ENCODE measurements at regions not wholly inside any gene's neighbourhood (a gene's known extent, or its start where the extent isn't known, plus 50 kb on each side); places are given as distances from the start of the nearest gene placed in this dataset.

DNA sequence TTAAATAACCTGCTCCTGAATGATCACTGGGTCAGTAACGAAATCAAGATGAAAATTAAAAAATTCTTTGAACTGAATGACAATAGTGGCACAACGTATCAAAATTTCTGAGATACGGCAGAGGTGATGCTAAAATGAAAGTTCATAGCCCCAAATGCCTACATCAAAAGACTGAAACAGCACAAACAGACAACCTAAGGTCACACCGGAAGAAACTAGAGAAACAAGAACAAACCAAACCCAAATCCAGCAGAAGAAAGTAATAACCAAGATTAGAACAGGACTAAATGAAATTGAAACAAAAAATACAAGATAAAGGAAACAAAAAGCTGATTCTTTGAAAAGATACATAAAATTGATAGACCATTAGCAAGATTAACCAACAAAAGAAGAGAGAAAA lies 324.1 kb downstream of the RBM26 start:
- DNase-seq = no peak

GRCh38 chr13:79079351-79079839 lies 326.7 kb downstream of the RBM26 start:
- DNase-seq = no peak

- no peak for DNase-seq
Observed at GRCh38 chr13:79075703-79076102, 330.4 kb downstream of the RBM26 start.

DNA sequence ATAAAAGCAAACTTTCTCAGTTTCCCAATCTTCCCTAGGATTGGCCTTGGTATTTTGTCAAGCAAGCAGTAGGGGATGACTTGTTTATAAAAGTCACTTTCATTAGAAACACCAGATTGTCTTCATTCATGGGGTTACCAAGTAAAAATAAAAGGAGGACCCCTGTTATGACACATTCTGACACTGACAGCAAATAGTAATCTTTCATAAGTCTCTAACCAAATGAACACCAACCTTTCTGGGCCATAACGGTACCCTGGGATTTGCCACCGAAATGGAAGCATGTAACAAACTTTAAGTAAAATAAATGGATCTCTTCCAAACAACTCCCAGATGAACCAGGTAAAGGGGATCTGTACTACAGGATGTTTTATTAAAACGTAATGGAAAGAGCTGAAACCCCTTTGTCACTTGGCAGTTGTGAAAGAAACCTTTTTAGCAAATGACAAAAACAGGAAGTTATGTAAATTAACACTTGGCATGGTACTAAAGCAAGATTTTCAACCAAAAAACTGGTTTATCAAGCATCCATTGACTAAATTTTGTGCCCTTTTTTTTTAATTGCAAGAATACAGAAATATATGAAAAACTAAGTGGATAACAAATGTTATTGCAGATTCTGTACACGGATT lies 335.6 kb downstream of the RBM26 start:
- no peak for DNase-seq

DNA sequence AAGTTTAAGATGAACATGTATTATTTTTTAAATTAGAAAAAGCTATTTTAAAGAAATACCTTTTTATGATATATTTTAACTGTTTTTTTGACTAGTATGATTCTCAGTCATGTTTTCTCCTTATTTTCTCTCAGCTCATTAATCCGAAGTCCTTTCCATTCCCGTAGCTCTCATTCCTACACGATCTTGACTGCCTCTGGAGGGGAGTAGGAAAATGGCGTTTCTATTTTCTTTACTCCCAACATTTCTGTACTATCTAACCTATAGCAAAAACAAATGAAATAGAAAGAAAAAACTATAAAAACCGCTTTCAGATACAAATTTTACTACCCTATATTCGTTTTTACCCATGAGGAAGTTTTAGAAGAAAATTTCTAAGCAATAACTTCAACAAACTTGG lies 343.8 kb downstream of the RBM26 start:
- no peak for DNase-seq

DNA sequence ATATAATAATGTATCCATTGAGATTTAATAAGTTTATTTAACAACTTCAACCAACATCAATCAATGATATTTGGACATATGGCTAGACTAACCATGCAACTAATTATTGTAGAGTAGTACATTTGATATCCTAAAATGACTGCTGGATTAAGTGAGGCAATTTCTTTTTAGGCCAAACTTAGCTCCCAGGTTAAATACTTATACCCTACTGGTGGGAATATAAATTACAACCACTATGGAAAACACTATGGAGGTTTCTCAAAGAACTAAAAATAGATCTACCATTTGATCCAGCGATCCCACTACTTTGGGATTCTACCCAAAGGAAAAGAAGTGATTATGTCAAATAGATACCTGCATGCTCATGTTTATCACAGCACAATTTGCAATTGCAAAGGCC lies 345.8 kb downstream of the RBM26 start:
- DNase-seq = no peak

DNA sequence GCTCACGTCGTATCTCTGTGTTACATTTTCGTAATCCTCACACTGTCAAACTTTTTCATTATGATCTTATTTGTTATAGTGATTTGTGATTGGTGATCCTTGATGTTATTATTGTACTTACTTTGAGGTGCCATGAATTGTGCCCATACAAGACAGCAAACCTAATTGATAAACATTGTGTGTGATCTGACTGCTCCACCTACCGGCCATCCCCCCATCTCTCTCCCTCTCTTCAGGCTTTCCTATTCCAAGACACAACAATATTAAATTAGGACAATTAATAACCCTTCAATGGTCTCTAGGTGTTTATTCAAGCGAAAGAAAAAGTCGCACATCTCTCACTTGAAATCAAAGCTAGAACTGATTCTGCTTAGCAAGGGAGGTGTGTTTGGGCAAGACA lies 349.3 kb downstream of the RBM26 start:
- no peak for DNase-seq

GRCh38 chr13:79051472-79051871 lies 354.6 kb downstream of the RBM26 start:
- no peak for DNase-seq

DNA sequence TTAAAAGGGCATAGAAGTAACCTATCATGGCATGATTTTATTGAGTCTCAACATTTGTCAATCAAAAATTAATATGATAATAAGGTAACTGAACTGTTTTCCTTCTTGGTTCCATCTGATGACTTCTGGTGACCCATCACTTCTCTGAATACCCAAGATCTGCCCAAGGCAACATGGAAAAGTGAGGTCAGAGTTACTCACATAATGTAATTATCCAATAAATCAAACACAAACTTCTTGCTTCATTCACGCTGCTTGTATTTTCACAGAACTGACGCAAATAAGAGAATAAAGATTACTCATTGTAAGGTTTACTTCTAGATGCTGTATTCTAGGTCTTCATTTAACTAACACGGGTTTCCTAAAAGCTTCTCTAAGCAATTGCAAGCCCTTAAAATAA lies 361.6 kb downstream of the RBM26 start:
- no peak for DNase-seq

DNA sequence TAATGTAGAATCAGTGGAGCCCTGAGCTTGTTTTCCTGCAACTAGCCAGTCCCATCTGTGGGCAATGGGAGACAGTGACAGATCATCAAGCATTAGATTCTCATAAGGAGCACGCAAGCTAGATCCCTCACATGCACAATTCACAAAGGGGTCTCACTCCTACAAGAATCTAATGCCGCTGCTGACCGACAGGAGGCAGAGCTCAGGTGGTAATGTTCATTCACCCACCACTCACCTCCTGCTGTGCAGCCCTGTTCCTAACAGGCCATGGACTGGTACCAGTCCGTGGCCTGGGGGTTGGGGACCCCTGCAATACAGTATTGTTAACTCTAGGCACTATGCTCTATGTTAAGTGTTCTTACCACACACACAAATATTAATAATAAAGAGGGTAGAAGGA lies 362.8 kb downstream of the RBM26 start:
- DNase-seq = no peak

GRCh38 chr13:79037197-79037596 lies 368.9 kb downstream of the RBM26 start:
- DNase-seq = no peak

GRCh38 chr13:79034341-79034740 lies 371.7 kb downstream of the RBM26 start:
- DNase-seq = no peak

GRCh38 chr13:79030513-79030912 lies 371.6 kb upstream of the OBI1 start:
- DNase-seq = no peak

DNA sequence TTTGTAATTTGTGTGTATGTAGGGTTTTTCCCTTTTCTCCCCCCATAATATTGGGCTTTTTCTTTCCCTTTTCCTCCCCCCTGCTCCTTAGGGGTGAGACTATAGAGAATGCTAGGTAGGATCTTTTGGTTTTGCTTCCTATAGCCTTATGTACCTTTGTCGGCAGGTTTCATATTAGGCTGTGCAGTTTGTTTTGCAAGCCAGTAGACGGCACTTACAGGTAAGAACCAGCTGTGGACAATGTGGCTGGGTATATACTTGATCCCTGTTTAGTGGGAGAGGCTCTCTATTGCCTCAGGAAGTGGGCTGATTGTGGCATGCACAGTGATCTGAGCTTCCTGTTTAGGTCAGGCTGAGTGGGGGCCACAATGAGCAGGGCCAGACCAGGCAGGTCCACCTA lies 359.2 kb upstream of the OBI1 start:
- DNase-seq = no peak

DNA sequence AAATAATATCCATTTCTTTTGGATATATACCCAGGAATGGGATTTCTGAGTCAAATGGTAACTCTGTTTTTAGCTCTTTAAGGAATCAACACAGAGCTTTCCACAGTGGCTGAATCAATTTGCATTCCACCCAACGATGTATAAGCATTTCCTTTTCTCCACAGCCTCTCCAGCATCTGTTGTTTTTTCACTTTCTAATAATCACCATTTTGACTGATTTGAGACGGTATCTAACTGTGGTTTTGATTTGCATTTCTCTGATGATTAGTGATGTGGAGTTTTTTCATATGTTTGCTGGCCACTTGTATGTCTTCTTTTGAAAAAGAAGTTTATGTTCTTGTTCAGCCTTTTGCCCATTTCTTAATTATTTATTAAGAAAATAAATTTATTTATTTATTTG lies 352.2 kb upstream of the OBI1 start:
- DNase-seq = no peak

- DNase-seq = no peak
Observed at GRCh38 chr13:79003989-79004898, 345.3 kb upstream of the OBI1 start.

- no peak for DNase-seq
Observed at GRCh38 chr13:78999494-78999893, 340.5 kb upstream of the OBI1 start.

GRCh38 chr13:78998630-78999315 lies 339.8 kb upstream of the OBI1 start:
- DNase-seq = no peak

DNA sequence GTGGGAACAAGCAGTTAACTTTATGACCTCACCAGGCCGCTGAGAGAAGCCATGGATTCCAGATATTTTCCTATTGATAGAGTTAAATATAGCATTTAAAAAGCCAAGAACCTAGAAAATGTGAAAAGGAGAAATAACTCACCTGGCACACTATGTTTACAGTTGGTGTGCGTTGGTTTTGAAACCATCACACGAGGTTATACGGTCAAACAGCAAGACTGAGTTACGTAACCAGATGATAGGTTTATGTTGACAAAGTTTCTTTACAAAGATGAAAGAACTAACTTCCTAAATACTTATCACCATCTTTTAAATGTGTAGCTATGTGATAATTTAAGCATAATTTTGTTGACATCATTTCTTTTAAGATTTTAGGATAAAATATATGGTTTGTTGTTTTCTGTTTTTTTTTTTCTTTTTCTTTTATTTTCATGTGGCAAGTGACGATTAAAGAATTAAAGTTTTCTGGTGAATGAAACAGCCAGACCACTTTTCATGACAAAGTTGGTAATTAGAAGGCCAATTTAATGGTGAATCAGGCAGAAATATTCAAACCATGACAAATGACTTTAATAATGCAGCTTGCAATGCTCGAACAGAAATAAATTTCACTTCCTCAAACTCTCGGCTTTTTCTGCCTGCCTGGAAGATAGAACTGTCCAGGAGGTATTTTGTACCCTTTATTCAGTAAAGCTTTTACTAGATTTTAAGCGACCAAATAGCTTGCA lies 339.1 kb upstream of the OBI1 start:
- no peak for DNase-seq

DNA sequence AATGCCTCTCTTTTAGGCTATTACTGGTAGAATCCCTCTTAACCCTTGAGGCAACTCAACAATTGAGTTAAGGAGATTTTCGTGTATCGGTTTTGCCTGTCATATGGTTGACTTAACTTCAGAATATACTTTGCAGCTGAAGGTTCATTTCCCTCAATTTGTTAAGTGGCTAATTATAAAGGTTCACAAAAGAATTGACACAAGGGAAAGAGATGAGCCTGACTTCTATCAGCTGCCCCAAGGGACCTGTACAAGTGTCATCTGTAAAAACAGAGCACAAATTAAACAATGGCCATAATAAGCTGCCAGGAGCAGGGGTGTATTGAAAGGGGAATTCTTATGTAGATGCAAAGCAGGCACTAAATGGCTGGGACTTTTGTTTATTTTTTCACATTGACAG lies 334.8 kb upstream of the OBI1 start:
- DNase-seq = no peak

- DNase-seq = no peak
Observed at GRCh38 chr13:78981913-78982312, 323.0 kb upstream of the OBI1 start.

GRCh38 chr13:78979349-78979748 lies 320.4 kb upstream of the OBI1 start:
- no peak for DNase-seq

DNA sequence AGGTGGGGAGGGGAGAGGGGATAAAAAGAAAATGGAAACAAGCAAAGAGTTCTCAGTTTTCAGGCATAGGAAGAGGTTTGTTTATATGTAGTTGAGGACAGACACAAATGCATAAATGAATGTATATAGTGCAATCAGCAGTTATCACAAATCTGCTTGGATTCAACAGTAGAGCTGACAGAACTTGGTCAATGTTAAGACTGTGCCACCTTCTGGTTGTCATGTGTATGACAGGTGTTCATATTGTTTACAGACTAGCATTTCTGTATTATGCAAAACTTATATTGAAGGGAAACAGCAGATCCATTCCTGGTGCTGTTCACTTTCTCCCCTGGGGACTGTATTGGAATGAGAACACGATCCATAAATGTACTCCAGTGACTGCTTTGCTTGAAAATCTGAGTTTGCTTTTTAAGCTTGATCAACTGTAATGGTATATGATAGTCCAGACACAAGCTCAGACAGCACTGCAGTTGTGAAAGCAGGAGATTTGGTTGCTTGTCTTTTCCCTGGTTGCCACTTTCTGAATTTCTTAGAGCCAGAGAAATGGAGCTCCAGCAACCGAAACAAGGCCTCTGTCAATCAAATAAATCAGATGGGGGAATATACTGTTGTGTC lies 319.5 kb upstream of the OBI1 start:
- peak; percentile 39 for DNase-seq
